ENCODE measurements at regions not wholly inside any gene's neighbourhood (a gene's known extent, or its start where the extent isn't known, plus 50 kb on each side); places are given as distances from the start of the nearest gene placed in this dataset.

- POLR2A ChIA-PET: no interaction called here
- Histone ChIP-seq H3K27me3 (ENCODE audit: control insufficient read depth, insufficient read depth, low read length) (no peaks in the 10 kb centered on the region), H3K9me3 (ENCODE audit: control insufficient read depth, insufficient read depth, low read length) (no peaks in the 10 kb centered on the region), H3K4me3 (ENCODE audit: low read depth, low read length) (no peak overlapping the region), H3K27ac (ENCODE audit: low read depth, low read length) (no peak overlapping the region)
- TF ChIP-seq, protein P1, sequence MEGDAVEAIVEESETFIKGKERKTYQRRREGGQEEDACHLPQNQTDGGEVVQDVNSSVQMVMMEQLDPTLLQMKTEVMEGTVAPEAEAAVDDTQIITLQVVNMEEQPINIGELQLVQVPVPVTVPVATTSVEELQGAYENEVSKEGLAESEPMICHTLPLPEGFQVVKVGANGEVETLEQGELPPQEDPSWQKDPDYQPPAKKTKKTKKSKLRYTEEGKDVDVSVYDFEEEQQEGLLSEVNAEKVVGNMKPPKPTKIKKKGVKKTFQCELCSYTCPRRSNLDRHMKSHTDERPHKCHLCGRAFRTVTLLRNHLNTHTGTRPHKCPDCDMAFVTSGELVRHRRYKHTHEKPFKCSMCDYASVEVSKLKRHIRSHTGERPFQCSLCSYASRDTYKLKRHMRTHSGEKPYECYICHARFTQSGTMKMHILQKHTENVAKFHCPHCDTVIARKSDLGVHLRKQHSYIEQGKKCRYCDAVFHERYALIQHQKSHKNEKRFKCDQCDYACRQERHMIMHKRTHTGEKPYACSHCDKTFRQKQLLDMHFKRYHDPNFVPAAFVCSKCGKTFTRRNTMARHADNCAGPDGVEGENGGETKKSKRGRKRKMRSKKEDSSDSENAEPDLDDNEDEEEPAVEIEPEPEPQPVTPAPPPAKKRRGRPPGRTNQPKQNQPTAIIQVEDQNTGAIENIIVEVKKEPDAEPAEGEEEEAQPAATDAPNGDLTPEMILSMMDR (IDR thresholded peaks at IDR 0.05; ENCODE audit: low read depth, low read length): no peak
- CTCF ChIA-PET: interaction anchor here (1.9 kb wide), 1 partner anchor 22 kb away, joined by 9 read pairs; no protein-coding TSS in a partner anchor
- DNase-seq (ENCODE audit: low read depth, low spot score): no peak
Observed at GRCh38 chr7:31421607-31422006, 81.1 kb upstream of the NEUROD6 start.

DNA sequence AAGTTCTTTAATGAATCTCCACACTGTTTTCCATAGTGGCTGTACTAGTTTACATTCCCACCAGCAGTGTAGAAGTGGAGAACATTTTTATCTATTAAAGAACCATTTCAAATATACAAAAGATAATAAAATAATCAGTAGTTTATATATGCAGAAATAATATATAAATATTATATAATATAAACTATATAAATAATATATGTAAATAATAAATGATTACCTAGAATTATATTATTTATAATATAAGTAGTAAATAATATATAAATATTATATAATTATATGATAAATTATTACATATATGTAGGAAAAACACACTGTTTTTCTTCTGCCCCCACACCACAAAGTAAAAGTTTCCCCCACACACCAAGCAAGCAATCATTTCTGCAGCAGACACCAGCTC, 83.5 kb upstream of the NEUROD6 start:
- no peak for DNase-seq (ENCODE audit: low read depth, low spot score)
- Histone ChIP-seq H3K27me3 (ENCODE audit: control insufficient read depth, insufficient read depth, low read length) (no peaks in the 10 kb centered on the region), H3K9me3 (ENCODE audit: control insufficient read depth, insufficient read depth, low read length) (no peaks in the 10 kb centered on the region), H3K27ac (ENCODE audit: low read depth, low read length) (no peak overlapping the region), H3K4me3 (ENCODE audit: low read depth, low read length) (no peak overlapping the region)
- CTCF ChIA-PET: no interaction called here
- TF ChIP-seq, protein P1 (IDR thresholded peaks at IDR 0.05; ENCODE audit: low read depth, low read length): no peak
- POLR2A ChIA-PET: no interaction called here

DNA sequence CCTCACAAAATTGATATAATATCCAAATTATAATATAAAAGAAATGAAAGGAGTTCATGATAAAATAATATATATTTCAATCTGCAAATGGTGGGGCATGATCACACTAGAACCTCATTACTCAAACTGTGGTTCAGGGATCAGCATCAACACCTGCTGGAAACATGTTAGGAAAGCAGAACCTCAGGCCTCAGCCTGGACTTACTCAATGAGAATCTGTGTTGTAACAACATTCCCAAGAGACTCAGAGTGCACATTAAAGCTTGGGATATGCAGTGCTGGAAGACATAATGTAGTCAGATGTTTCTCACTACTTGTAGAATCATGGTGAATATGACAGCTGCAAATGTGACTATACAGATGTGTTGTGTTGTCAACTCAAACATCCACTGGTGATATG, 81.7 kb upstream of the ITPRID1 start:
- TF ChIP-seq, protein P1 (IDR thresholded peaks at IDR 0.05; ENCODE audit: low read depth, low read length): no peak

DNA sequence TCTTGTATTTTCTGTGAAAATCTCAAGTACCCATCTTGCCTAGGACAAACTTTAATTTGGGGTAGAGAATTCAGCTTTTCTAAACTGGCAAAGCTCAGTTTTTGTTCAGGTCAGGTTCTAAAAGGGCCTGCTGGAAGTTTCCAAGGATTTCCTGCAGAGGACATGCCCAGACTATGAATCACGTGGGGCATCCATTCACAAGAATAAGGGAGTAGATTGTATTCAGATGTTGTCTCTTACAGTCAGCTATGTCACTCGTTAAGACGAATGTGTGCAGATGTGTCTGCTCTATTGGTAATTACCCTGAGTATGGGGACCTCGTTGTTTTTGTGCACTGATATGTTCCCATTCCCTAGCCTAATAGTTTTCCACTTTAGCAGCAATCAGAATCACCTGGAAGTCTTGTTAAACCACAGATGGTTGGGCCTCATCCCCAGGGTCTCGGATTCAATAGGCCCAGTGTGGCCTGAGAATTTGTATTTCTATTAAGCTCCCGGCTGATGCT, 81.0 kb upstream of the ITPRID1 start:
- CTCF ChIA-PET: no interaction called here
- no peaks in the 10 kb centered on the region for H3K27me3 ChIP-seq (ENCODE audit: control insufficient read depth, insufficient read depth, low read length)
- TF ChIP-seq, protein P1 (IDR thresholded peaks at IDR 0.05; ENCODE audit: low read depth, low read length): no peak
- H3K4me3 ChIP-seq (ENCODE audit: low read depth, low read length): no peak overlapping the region
- no peak for DNase-seq (ENCODE audit: low read depth, low spot score)
- no peak overlapping the region for H3K27ac ChIP-seq (ENCODE audit: low read depth, low read length)
- POLR2A ChIA-PET: no interaction called here
- H3K9me3 ChIP-seq (ENCODE audit: control insufficient read depth, insufficient read depth, low read length): no peaks in the 10 kb centered on the region

More for the DNA sequence above, 81.7 kb upstream of the ITPRID1 start:
- CTCF ChIA-PET: no interaction called here
- H3K27me3 ChIP-seq (ENCODE audit: control insufficient read depth, insufficient read depth, low read length): no peaks in the 10 kb centered on the region
- no peak overlapping the region for H3K4me3 ChIP-seq (ENCODE audit: low read depth, low read length)
- no peaks in the 10 kb centered on the region for H3K9me3 ChIP-seq (ENCODE audit: control insufficient read depth, insufficient read depth, low read length)
- no peak overlapping the region for H3K27ac ChIP-seq (ENCODE audit: low read depth, low read length)
- DNase-seq (ENCODE audit: low read depth, low spot score): no peak
- POLR2A ChIA-PET: no interaction called here

DNA sequence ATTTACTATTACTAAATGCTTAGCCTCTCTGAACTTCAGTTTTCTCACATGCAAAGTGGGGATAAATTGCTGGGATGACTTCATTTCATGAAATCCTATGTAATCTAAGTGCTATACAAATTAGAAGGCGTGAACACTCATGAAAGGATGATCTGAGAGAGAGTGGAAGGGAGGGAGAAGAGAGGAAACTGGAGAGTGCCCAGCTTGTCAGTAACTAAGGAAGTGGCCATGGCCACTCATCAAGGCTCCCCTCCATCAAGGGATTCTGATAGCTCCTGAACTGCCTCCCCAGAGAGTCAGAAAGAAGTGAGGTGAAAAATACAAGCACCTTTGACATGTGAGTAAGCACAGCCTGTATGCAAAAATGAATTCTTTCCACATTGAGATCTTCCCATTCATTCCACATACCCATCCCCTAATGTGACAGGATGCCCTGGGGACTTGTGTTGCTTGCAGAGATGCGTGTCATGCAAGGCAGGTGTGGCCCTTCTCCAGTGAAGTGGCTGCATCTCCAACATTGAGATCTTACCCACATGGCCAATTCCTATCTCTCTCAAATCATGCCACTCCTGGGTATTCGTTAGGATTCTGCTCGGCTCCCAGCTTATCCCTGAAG, 76.5 kb upstream of the ITPRID1 start:
- CTCF ChIA-PET: no interaction called here
- POLR2A ChIA-PET: no interaction called here
- TF ChIP-seq, protein P1 (IDR thresholded peaks at IDR 0.05; ENCODE audit: low read depth, low read length): no peak

More for the DNA sequence above, 76.5 kb upstream of the ITPRID1 start:
- no peak overlapping the region for H3K27ac ChIP-seq (ENCODE audit: low read depth, low read length)
- H3K27me3 ChIP-seq (ENCODE audit: control insufficient read depth, insufficient read depth, low read length): no peaks in the 10 kb centered on the region
- no peak for DNase-seq (ENCODE audit: low read depth, low spot score)
- H3K4me3 ChIP-seq (ENCODE audit: low read depth, low read length): no peak overlapping the region
- no peaks in the 10 kb centered on the region for H3K9me3 ChIP-seq (ENCODE audit: control insufficient read depth, insufficient read depth, low read length)
